Cardiac muscle cell (in vitro differentiated cells and primary cell): ENCODE measurements at regions not wholly inside any gene's neighbourhood (a gene's known extent, or its start where the extent isn't known, plus 50 kb on each side); places are given as distances from the start of the nearest gene placed in this dataset.

Experiments
- DNase-seq, 2 donors: peaks; one replicate each; pipeline versions ENCODE4 v3.0.0 to v3.0.0-alpha.2; 2010 to 2017; ENCODE audit warnings: low read depth in 1 of 2, low spot score in 1 of 2
- H3K27ac ChIP-seq: fragments of 200-600 bp; sonication (generic); 2 replicates; pipeline ENCODE4 v1.5.1; 2016
- H3K27me3 ChIP-seq: fragments of 200-600 bp; sonication (generic); 2 replicates; pipeline ENCODE4 v1.6.0; 2016; ENCODE audit warnings: control low read depth
- H3K36me3 ChIP-seq: fragments of 200-600 bp; sonication (generic); 2 replicates; pipeline ENCODE4 v1.5.1; 2016; ENCODE audit warnings: control low read depth
- H3K4me1 ChIP-seq: fragments of 200-600 bp; sonication (generic); 2 replicates; pipeline ENCODE4 v1.8.1; 2017; ENCODE audit warnings: low read depth, mild to moderate bottlenecking, mixed run types
- H3K4me3 ChIP-seq: fragments of 200-600 bp; sonication (generic); 2 replicates; pipeline ENCODE4 v1.5.1; 2016; ENCODE audit warnings: mild to moderate bottlenecking
- H3K9me3 ChIP-seq: fragments of 200-600 bp; sonication (generic); 2 replicates; pipeline ENCODE4 v1.5.1; 2017; ENCODE audit warnings: low read depth, mild to moderate bottlenecking, control low read depth
- TF ChIP-seq, protein P1 (sequence below): IDR thresholded peaks from 2 replicates; pipeline ENCODE4 v1.5.1; 2012; ENCODE audit warnings: low read depth, mild to moderate bottlenecking, low read length

- TF ChIP-seq, protein P1, sequence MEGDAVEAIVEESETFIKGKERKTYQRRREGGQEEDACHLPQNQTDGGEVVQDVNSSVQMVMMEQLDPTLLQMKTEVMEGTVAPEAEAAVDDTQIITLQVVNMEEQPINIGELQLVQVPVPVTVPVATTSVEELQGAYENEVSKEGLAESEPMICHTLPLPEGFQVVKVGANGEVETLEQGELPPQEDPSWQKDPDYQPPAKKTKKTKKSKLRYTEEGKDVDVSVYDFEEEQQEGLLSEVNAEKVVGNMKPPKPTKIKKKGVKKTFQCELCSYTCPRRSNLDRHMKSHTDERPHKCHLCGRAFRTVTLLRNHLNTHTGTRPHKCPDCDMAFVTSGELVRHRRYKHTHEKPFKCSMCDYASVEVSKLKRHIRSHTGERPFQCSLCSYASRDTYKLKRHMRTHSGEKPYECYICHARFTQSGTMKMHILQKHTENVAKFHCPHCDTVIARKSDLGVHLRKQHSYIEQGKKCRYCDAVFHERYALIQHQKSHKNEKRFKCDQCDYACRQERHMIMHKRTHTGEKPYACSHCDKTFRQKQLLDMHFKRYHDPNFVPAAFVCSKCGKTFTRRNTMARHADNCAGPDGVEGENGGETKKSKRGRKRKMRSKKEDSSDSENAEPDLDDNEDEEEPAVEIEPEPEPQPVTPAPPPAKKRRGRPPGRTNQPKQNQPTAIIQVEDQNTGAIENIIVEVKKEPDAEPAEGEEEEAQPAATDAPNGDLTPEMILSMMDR = no peak
- Histone ChIP-seq H3K27ac (no peak overlapping the region), H3K27me3 (no peaks in the 10 kb centered on the region), H3K4me3 (no peak overlapping the region), H3K36me3 (no peaks in the 10 kb centered on the region), H3K9me3 (no peaks in the 10 kb centered on the region), H3K4me1 (no peaks in the 10 kb centered on the region)
- DNase-seq = no peak
Measured at GRCh38 chr4:171031338-171031737, 781.9 kb upstream of the GALNTL6 start.

DNA sequence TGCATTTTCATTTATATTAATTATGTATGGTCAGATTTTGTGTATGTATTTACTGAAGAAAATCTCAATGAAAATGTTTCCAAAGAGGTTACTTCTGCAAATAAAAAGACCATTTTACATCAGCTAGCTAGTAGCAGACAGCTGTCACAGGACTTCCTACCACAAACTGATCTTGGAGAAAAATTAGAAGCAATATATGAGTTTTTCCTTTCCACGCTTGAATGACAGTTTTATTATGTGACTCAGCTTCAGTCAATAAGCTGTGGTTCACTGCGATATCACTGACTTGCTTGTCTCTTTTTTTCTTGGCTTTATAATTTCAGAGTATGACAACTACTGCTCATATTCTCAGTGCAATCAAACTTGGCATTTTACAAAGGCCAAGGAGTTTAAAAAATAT lies 787.4 kb upstream of the GALNTL6 start:
- no peaks in the 10 kb centered on the region for H3K27me3 ChIP-seq
- no peaks in the 10 kb centered on the region for H3K36me3 ChIP-seq
- DNase-seq = no peak
- H3K9me3 ChIP-seq = no peaks in the 10 kb centered on the region
- TF ChIP-seq, protein P1 = no peak
- H3K4me1 ChIP-seq = no peaks in the 10 kb centered on the region
- no peak overlapping the region for H3K27ac ChIP-seq
- H3K4me3 ChIP-seq = no peak overlapping the region

- Histone ChIP-seq H3K36me3 (no peaks in the 10 kb centered on the region), H3K9me3 (no peaks in the 10 kb centered on the region), H3K27ac (no peak overlapping the region), H3K4me3 (no peak overlapping the region), H3K27me3 (no peaks in the 10 kb centered on the region), H3K4me1 (no peaks in the 10 kb centered on the region)
- DNase-seq = no peak
- TF ChIP-seq, protein P1 = no peak
Measured at GRCh38 chr4:171025343-171025742, 787.9 kb upstream of the GALNTL6 start.

- no peaks in the 10 kb centered on the region for H3K9me3 ChIP-seq
- no peaks in the 10 kb centered on the region for H3K27me3 ChIP-seq
- H3K36me3 ChIP-seq = no peaks in the 10 kb centered on the region
- DNase-seq = no peak
- H3K27ac ChIP-seq = no peak overlapping the region
- TF ChIP-seq, protein P1 = no peak
- no peak overlapping the region for H3K4me3 ChIP-seq
- no peaks in the 10 kb centered on the region for H3K4me1 ChIP-seq
Measured at GRCh38 chr4:171024720-171025303, 788.4 kb upstream of the GALNTL6 start.

DNA sequence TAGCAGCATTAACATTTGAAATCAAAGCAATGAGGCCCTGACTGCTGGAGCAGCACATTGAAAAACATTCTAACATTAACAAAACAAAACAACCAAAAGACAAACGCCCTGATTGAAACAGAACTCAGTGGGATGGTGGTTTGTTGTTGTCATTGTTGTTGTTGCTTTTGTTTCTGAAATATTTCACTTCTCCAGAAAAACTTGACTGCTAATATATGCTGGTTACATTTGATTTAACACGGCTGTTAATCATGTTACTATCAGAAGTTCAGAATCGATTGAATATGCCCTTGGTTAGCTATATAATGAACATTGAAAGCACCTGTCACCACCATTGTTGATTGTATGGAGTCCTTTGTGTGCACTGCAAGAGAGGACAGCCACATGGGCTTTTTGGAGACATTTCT lies 790.4 kb upstream of the GALNTL6 start:
- Histone ChIP-seq H3K4me1 (no peaks in the 10 kb centered on the region), H3K4me3 (no peak overlapping the region), H3K27ac (no peak overlapping the region), H3K27me3 (no peaks in the 10 kb centered on the region), H3K36me3 (no peaks in the 10 kb centered on the region), H3K9me3 (no peaks in the 10 kb centered on the region)
- TF ChIP-seq, protein P1 = no peak
- no peak for DNase-seq

DNA sequence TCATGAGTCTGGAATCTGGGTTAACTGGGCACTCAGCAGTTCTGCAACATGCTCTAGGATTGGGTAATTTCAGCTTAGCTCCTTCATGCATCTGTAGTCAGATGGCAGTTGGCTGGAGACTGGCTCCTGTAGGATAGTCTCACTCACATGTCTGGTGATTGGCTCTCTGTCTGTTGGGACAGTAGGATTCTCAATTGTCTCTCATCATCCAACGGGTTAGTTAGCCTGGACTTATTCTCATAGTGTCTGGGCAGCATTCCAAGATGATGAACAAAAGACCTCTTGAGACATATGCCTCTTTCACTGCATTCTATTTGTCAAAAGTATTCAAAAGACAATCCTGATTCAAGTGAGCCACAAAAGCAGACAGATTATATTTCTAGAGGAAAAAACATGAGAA lies 795.6 kb upstream of the GALNTL6 start:
- no peaks in the 10 kb centered on the region for H3K9me3 ChIP-seq

More for the DNA sequence above, 795.6 kb upstream of the GALNTL6 start:
- no peaks in the 10 kb centered on the region for H3K4me1 ChIP-seq
- no peak for DNase-seq
- no peak overlapping the region for H3K4me3 ChIP-seq
- TF ChIP-seq, protein P1 = no peak
- H3K27me3 ChIP-seq = no peaks in the 10 kb centered on the region
- no peaks in the 10 kb centered on the region for H3K36me3 ChIP-seq
- H3K27ac ChIP-seq = no peak overlapping the region
